Lower leg skin (tissue), 4 donors: ENCODE measurements at regions not wholly inside any gene's neighbourhood (a gene's known extent, or its start where the extent isn't known, plus 50 kb on each side); places are given as distances from the start of the nearest gene placed in this dataset.

Source experiments
- DNase-seq, 2 donors: peaks; one replicate each; pipeline ENCODE4 v3.0.0-alpha.2; 2019; ENCODE audit warnings: low spot score in 2 of 2
- H3K4me3 ChIP-seq: fragments of 200-600 bp; sonication (generic); 2 replicates; pipeline ENCODE4 v1.5.1; 2017; ENCODE audit warnings: mild to moderate bottlenecking, low read depth; ENCODE audit not compliant: poor library complexity, severe bottlenecking
- CTCF ChIP-seq, 3 donors: fragments of 450-650 bp; IDR thresholded peaks; one replicate each; pipeline ENCODE4 v1.5.1; 2016; ENCODE audit warnings: antibody characterized with exemption in 3 of 3, mild to moderate bottlenecking in 3 of 3, moderate library complexity in 2 of 3
- POLR2A ChIP-seq, 2 donors: fragments of 450-650 bp; IDR thresholded peaks; one replicate each; pipeline ENCODE4 v1.6.1; 2016 to 2017; ENCODE audit warnings: antibody characterized with exemption in 2 of 2, mild to moderate bottlenecking in 1 of 2, moderate library complexity in 1 of 2
- WGBS, 2 donors: methylation state at CpG; one replicate each; pipeline ENCODE4 v1.1.5; 2018; 5-methylcytosine and 5-hydroxymethylcytosine counted together
- intact Hi-C: fragments of 100-400 bp; cut with DNase I; formaldehyde crosslinking; loops from one replicate; pipeline ENCODE4 v1.15.0; 2023; ENCODE audit warnings: low total_unique reads

- 52 to 54% methylated on average over 8 of the region's 8 CpGs for WGBS, 2 donors
- H3K4me3 ChIP-seq, result no peak overlapping the region
- intact Hi-C loops, result no loop called here
- no peak for DNase-seq
- TF ChIP-seq POLR2A (IDR thresholded peaks at IDR 0.05) (no peak), CTCF (IDR thresholded peaks at IDR 0.05) (no peak)
Measured at GRCh38 chr20:57071954-57072583, 194.4 kb downstream of the BMP7 start.

- whole genome bisulfite sequencing, 2 donors, result 64 to 65% methylated on average over 8 of the region's 8 CpGs
- TF ChIP-seq POLR2A (IDR thresholded peaks at IDR 0.05), result no peak
- no peak for TF ChIP-seq CTCF (IDR thresholded peaks at IDR 0.05)
- H3K4me3 ChIP-seq, result no peak overlapping the region
- no peak for DNase-seq
- intact Hi-C loops, result no loop called here
Measured at GRCh38 chr20:57073402-57073801, 193.0 kb downstream of the BMP7 start.

GRCh38 chr20:57074386-57074785 is 192.1 kb downstream of the BMP7 start:
- H3K4me3 ChIP-seq, result no peak overlapping the region
- no peak for TF ChIP-seq CTCF (IDR thresholded peaks at IDR 0.05)
- no peak for TF ChIP-seq POLR2A (IDR thresholded peaks at IDR 0.05)
- 74 to 85% methylated on average over 12 of the region's 12 CpGs for WGBS, 2 donors
- no peak for DNase-seq
- intact Hi-C loops, result no loop called here

GRCh38 chr20:57075181-57075580 is 191.3 kb downstream of the BMP7 start:
- H3K4me3 ChIP-seq, result no peak overlapping the region
- 59 to 76% methylated on average over 5 of the region's 5 CpGs for WGBS, 2 donors
- no peak for DNase-seq
- TF ChIP-seq CTCF (IDR thresholded peaks at IDR 0.05), result no peak
- TF ChIP-seq POLR2A (IDR thresholded peaks at IDR 0.05), result no peak
- intact Hi-C loops, result no loop called here

GRCh38 chr20:57075603-57076002 is 190.8 kb downstream of the BMP7 start:
- TF ChIP-seq CTCF (IDR thresholded peaks at IDR 0.05) (no peak), POLR2A (IDR thresholded peaks at IDR 0.05) (no peak)
- intact Hi-C loops, result no loop called here
- no peak for DNase-seq
- no peak overlapping the region for H3K4me3 ChIP-seq

GRCh38 chr20:57076152-57076652 is 190.2 kb downstream of the BMP7 start:
- H3K4me3 ChIP-seq, result no peak overlapping the region
- no peak for DNase-seq
- intact Hi-C loops, result no loop called here
- TF ChIP-seq CTCF (IDR thresholded peaks at IDR 0.05) (no peak), POLR2A (IDR thresholded peaks at IDR 0.05) (no peak)
- 49 to 52% methylated on average over 11 of the region's 11 CpGs for WGBS, 2 donors
